Astrocyte (in vitro differentiated cells and primary cell): ENCODE measurements at regions not wholly inside any gene's neighbourhood (a gene's known extent, or its start where the extent isn't known, plus 50 kb on each side); places are given as distances from the start of the nearest gene placed in this dataset.

Experiments
- DNase-seq: peaks from one replicate; pipeline ENCODE4 v3.0.0-alpha.2; 2010; ENCODE audit warnings: low read depth
- FAIRE-seq: peaks from 2 replicates; lab custom pipeline; 2011; peaks lifted over from hg19 to GRCh38; lab: Jason Lieb, UNC
- H2AFZ ChIP-seq: 2 replicates; pipeline ENCODE4 v1.6.0; 2012; ENCODE audit warnings: low read depth, low read length, inconsistent platforms
- H3K27ac ChIP-seq: 2 replicates; pipeline ENCODE4 v1.5.1; 2011; ENCODE audit warnings: low read depth, low read length, inconsistent platforms
- H3K27me3 ChIP-seq: 2 replicates; pipeline ENCODE4 v1.6.0; 2011; ENCODE audit warnings: low read length, inconsistent platforms; ENCODE audit not compliant: insufficient read depth
- H3K36me3 ChIP-seq: 2 replicates; pipeline ENCODE4 v1.5.1; 2011; ENCODE audit warnings: low read length, inconsistent platforms; ENCODE audit not compliant: insufficient read depth
- H3K4me1 ChIP-seq: 2 replicates; pipeline ENCODE4 v1.5.1; 2011; ENCODE audit warnings: low read length, inconsistent platforms; ENCODE audit not compliant: insufficient read depth
- H3K4me2 ChIP-seq: 2 replicates; pipeline ENCODE4 v1.6.0; 2012; ENCODE audit warnings: low read length, inconsistent platforms
- H3K4me3 ChIP-seq: 2 replicates; pipeline ENCODE4 v1.5.1; 2011; ENCODE audit warnings: low read depth, mild to moderate bottlenecking, low read length, inconsistent platforms; ENCODE audit not compliant: insufficient read depth
- H3K79me2 ChIP-seq: 2 replicates; pipeline ENCODE4 v1.6.0; 2012; ENCODE audit warnings: mild to moderate bottlenecking, low read length, inconsistent platforms; ENCODE audit not compliant: insufficient read depth
- H3K9ac ChIP-seq: 2 replicates; pipeline ENCODE4 v1.6.0; 2012; ENCODE audit warnings: mild to moderate bottlenecking, low read length, inconsistent platforms
- H3K9me3 ChIP-seq: 2 replicates; pipeline ENCODE4 v1.5.1; 2012; ENCODE audit warnings: low read depth, mild to moderate bottlenecking, low read length, inconsistent platforms; ENCODE audit not compliant: insufficient read depth
- H4K20me1 ChIP-seq: 2 replicates; pipeline ENCODE4 v1.6.0; 2012; ENCODE audit warnings: low read length, inconsistent platforms; ENCODE audit not compliant: insufficient read depth
- H3K27ac Mint-ChIP-seq: one replicate; pipeline ENCODE4 v1.8.0; 2021; ENCODE audit warnings: mild to moderate bottlenecking, mixed read lengths; ENCODE audit not compliant: unreplicated experiment
- H3K27me3 Mint-ChIP-seq: one replicate; pipeline ENCODE4 v1.8.0; 2021; ENCODE audit warnings: low read depth, mixed read lengths; ENCODE audit not compliant: unreplicated experiment
- H3K36me3 Mint-ChIP-seq: one replicate; pipeline ENCODE4 v1.8.0; 2021; ENCODE audit warnings: low read depth, mixed read lengths; ENCODE audit not compliant: unreplicated experiment
- H3K4me1 Mint-ChIP-seq: one replicate; pipeline ENCODE4 v1.8.0; 2021; ENCODE audit warnings: low read depth, mixed read lengths; ENCODE audit not compliant: unreplicated experiment
- H3K4me3 Mint-ChIP-seq: one replicate; pipeline ENCODE4 v1.8.0; 2021; ENCODE audit warnings: mild to moderate bottlenecking, moderate library complexity, mixed read lengths; ENCODE audit not compliant: unreplicated experiment
- H3K9me3 Mint-ChIP-seq: one replicate; pipeline ENCODE4 v1.8.0; 2021; ENCODE audit warnings: mild to moderate bottlenecking, mixed read lengths; ENCODE audit not compliant: unreplicated experiment
- EZH2 ChIP-seq: IDR thresholded peaks from 2 replicates; pipeline ENCODE4 v1.6.1; 2012; ENCODE audit warnings: mild to moderate bottlenecking, low read length, inconsistent platforms; ENCODE audit not compliant: insufficient read depth
- TF ChIP-seq, protein P1 (sequence below): IDR thresholded peaks from 2 replicates; pipeline ENCODE4 v1.5.1; 2011; ENCODE audit warnings: low read depth, mild to moderate bottlenecking, inconsistent platforms, low read length, moderate library complexity; ENCODE audit not compliant: insufficient read depth

DNA sequence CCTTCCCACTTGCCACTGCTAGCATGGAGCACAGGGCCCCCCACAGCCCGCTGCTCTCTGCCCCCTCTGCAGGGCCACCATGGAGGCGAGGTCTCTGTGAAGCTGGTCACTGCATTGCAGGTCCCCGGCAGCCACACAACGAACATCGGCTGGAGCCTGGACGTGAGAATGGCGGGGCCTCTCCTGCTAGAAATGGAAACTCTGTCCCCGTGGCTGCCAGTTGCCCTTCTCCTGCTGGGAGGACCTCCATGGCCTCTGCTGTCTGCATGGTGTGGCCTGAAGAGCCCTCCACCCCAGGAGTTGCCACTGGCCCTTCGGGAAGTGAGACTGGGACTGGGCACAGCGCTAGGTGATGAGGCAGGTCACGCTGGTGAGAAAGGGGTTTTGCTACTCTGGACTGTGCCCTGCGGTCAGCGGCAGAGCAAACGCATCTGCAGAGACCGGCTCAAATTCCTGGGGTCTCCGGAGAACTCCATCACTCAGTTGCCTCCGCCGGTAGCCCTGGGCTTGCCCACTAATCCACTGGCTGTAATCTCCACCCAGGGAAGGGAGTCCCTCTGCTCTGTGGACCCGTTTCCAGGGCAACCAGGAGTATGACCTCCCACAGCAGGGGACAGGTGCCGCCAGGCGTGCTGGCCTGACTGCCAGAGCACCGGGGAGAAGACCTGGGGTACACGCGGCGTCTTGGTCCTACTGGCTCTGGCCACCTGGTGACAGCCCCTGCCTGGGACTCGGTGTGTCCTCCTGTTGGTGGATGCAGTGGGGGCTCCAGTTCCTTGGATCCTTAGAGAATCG, 806.3 kb downstream of the BRD1 start:
- TF ChIP-seq EZH2 = no peak
- TF ChIP-seq, protein P1, sequence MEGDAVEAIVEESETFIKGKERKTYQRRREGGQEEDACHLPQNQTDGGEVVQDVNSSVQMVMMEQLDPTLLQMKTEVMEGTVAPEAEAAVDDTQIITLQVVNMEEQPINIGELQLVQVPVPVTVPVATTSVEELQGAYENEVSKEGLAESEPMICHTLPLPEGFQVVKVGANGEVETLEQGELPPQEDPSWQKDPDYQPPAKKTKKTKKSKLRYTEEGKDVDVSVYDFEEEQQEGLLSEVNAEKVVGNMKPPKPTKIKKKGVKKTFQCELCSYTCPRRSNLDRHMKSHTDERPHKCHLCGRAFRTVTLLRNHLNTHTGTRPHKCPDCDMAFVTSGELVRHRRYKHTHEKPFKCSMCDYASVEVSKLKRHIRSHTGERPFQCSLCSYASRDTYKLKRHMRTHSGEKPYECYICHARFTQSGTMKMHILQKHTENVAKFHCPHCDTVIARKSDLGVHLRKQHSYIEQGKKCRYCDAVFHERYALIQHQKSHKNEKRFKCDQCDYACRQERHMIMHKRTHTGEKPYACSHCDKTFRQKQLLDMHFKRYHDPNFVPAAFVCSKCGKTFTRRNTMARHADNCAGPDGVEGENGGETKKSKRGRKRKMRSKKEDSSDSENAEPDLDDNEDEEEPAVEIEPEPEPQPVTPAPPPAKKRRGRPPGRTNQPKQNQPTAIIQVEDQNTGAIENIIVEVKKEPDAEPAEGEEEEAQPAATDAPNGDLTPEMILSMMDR = no peak
- Histone ChIP-seq H3K36me3 (no peaks in the 10 kb centered on the region), H3K27ac (no peak overlapping the region), H3K4me1 (no peaks in the 10 kb centered on the region), H3K9ac (no peak overlapping the region), H4K20me1 (no peaks in the 10 kb centered on the region), H2AFZ (no peak overlapping the region), H3K9me3 (no peaks in the 10 kb centered on the region), H3K79me2 (no peaks in the 10 kb centered on the region), H3K27me3 (no peaks in the 10 kb centered on the region), H3K4me3 (no peak overlapping the region), H3K4me2 (no peak overlapping the region)
- Mint-ChIP-seq H3K27ac (no peak overlapping the region), H3K27me3 (peaks cover 23% of the 10 kb centered on the region), H3K36me3 (no peaks in the 10 kb centered on the region), H3K4me1 (no peaks in the 10 kb centered on the region), H3K9me3 (no peaks in the 10 kb centered on the region), H3K4me3 (no peak overlapping the region)
- FAIRE-seq = no peak
- no peak for DNase-seq

DNA sequence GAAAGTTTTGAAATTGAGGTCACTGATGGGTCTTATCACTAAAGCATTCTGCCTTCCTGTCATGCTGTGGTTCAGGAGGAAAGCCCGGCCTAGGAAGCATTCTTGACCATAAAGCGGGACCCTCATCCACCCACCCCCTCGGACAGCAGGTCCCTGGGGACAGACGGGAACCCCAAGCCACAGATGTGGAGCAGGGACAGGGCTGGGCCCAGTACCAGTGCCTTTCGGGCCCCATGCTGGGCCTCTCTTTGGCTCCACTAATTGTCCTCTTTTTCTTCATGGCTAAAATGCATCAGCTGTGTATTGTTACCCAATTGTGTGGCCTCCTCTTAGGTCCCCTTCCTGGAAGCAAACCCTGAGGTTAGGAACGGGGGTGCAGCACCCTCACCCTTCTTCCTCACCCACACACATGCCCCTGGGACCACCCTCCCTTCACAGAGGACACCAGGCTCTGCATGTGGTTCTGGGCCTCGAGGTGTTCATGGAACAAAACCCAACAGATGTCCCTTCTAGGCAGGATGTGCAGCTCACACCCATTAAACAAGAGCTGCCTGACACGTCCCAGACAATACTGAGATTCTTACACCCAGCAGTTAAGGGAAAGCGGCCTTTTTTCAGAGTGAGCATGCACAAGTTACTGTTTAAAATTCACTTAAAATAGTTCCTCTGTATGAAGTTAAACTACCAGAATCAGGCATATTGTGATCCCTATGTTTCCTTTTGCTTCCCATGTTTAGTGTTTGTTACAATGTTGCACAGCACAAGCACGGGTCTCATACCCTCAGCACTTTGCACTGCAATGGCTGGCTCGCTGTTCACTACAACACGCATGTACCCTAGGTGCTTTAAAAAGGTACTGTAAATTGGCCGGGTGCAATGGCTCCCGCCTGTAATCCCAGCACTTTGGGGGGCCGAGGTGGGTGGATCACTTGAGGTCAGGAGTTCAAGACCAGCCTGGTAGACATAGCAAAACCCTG, 807.6 kb downstream of the BRD1 start:
- H3K36me3 ChIP-seq = no peaks in the 10 kb centered on the region
- no peaks in the 10 kb centered on the region for H3K36me3 Mint-ChIP-seq
- no peaks in the 10 kb centered on the region for H4K20me1 ChIP-seq
- no peak overlapping the region for H3K27ac Mint-ChIP-seq
- no peak overlapping the region for H3K27ac ChIP-seq
- no peaks in the 10 kb centered on the region for H3K79me2 ChIP-seq
- no peaks in the 10 kb centered on the region for H3K9me3 Mint-ChIP-seq
- no peaks in the 10 kb centered on the region for H3K27me3 ChIP-seq
- no peaks in the 10 kb centered on the region for H3K4me1 Mint-ChIP-seq
- TF ChIP-seq, protein P1 = no peak
- no peak for TF ChIP-seq EZH2
- H3K4me3 ChIP-seq = no peak overlapping the region
- H3K9ac ChIP-seq = no peak overlapping the region
- no peak overlapping the region for H3K4me2 ChIP-seq
- DNase-seq (no peak), FAIRE-seq (no peak)
- H2AFZ ChIP-seq = no peak overlapping the region
- H3K27me3 Mint-ChIP-seq = peaks cover 22% of the 10 kb centered on the region
- H3K9me3 ChIP-seq = no peaks in the 10 kb centered on the region
- H3K4me1 ChIP-seq = no peaks in the 10 kb centered on the region
- no peak overlapping the region for H3K4me3 Mint-ChIP-seq
